Lower leg skin (tissue), 3 donors: ENCODE measurements at regions not wholly inside any gene's neighbourhood (a gene's known extent, or its start where the extent isn't known, plus 50 kb on each side); places are given as distances from the start of the nearest gene placed in this dataset.

ENCODE experiments used
- POLR2A ChIP-seq, 2 donors: fragments of 450-650 bp; IDR thresholded peaks; one replicate each; pipeline ENCODE4 v1.6.1; 2016 to 2017; ENCODE audit warnings: antibody characterized with exemption in 2 of 2, mild to moderate bottlenecking in 1 of 2, moderate library complexity in 1 of 2
- TF ChIP-seq, protein P1 (sequence below), 3 donors: fragments of 450-650 bp; IDR thresholded peaks; one replicate each; pipeline ENCODE4 v1.5.1; 2016; ENCODE audit warnings: antibody characterized with exemption in 3 of 3, mild to moderate bottlenecking in 3 of 3, moderate library complexity in 2 of 3

DNA sequence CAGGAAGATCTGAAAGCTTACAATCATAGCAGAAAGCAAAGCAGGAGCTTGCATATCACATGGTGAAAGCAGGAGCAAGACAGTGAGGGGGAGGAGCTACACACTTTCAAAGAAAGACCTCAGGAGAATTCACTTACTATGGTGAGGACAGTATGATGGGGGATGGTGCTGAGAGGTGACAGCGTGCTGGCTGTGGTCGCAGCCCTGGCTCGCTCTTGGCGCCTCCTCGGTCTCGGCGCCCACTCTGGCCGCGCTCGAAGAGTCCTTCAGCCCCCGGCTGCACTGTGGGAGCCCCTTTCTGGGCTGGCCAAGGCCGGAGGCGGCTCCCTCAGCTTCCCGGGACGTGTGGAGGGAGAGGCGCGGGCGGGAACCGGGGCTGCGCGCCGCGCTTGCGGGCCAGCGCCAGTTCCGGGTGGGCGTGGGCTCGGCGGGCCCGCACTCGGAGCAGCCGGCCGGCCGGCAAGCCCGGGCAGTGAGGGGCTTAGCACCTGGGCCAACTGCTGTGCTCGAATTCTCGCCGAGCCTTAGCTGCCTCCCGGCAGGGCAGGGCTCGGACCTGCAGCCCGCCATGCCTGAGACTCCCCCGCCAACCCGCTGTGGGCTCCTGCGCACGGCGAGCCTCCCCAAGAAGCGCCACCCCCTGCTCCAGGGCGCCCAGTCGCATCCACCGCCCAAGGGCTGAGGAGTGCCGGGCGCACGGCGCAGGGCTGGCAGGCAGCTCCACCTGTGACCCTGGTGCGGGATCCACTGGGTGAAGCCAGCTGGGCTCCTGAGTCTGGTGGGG, 131.9 kb upstream of the SPATS2L start:
- TF ChIP-seq, protein P1, sequence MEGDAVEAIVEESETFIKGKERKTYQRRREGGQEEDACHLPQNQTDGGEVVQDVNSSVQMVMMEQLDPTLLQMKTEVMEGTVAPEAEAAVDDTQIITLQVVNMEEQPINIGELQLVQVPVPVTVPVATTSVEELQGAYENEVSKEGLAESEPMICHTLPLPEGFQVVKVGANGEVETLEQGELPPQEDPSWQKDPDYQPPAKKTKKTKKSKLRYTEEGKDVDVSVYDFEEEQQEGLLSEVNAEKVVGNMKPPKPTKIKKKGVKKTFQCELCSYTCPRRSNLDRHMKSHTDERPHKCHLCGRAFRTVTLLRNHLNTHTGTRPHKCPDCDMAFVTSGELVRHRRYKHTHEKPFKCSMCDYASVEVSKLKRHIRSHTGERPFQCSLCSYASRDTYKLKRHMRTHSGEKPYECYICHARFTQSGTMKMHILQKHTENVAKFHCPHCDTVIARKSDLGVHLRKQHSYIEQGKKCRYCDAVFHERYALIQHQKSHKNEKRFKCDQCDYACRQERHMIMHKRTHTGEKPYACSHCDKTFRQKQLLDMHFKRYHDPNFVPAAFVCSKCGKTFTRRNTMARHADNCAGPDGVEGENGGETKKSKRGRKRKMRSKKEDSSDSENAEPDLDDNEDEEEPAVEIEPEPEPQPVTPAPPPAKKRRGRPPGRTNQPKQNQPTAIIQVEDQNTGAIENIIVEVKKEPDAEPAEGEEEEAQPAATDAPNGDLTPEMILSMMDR (IDR thresholded peaks at IDR 0.05), result no peak
- TF ChIP-seq POLR2A (IDR thresholded peaks at IDR 0.05), result no peak
